ENCODE measurements at regions not wholly inside any gene's neighbourhood (a gene's known extent, or its start where the extent isn't known, plus 50 kb on each side); places are given as distances from the start of the nearest gene placed in this dataset.
A peak's percentile ranks its signal among the peaks of the same experiment; 100 is the strongest.

GRCh38 chr2:12269041-12269972, 447.4 kb upstream of the TRIB2 start:
- no peak for DNase-seq

GRCh38 chr2:12270876-12271588, 445.7 kb upstream of the TRIB2 start:
- DNase-seq, result peak; percentile 54

GRCh38 chr2:12271589-12271984, 445.1 kb upstream of the TRIB2 start:
- DNase-seq, result no peak

GRCh38 chr2:12273111-12273510, 443.6 kb upstream of the TRIB2 start:
- DNase-seq, result no peak

GRCh38 chr2:12274591-12274990, 442.1 kb upstream of the TRIB2 start:
- no peak for DNase-seq

GRCh38 chr2:12277241-12278034, 439.3 kb upstream of the TRIB2 start:
- DNase-seq, result no peak

GRCh38 chr2:12278217-12278750, 438.5 kb upstream of the TRIB2 start:
- DNase-seq, result no peak

GRCh38 chr2:12282780-12283695, 433.7 kb upstream of the TRIB2 start:
- no peak for DNase-seq

- DNase-seq, result no peak
Measured at GRCh38 chr2:12284037-12284436, 432.7 kb upstream of the TRIB2 start.

GRCh38 chr2:12284487-12284886, 432.2 kb upstream of the TRIB2 start:
- DNase-seq, result no peak

GRCh38 chr2:12286347-12286746, 430.4 kb upstream of the TRIB2 start:
- no peak for DNase-seq

- no peak for DNase-seq
Measured at GRCh38 chr2:12287220-12287751, 429.4 kb upstream of the TRIB2 start.

GRCh38 chr2:12288048-12288447, 428.7 kb upstream of the TRIB2 start:
- DNase-seq, result no peak

GRCh38 chr2:12289120-12289802, 427.5 kb upstream of the TRIB2 start:
- DNase-seq, result no peak

GRCh38 chr2:12291303-12291702, 425.4 kb upstream of the TRIB2 start:
- DNase-seq, result no peak

GRCh38 chr2:12293874-12294273, 422.9 kb upstream of the TRIB2 start:
- DNase-seq, result no peak

- no peak for DNase-seq
Measured at GRCh38 chr2:12295856-12296519, 420.7 kb upstream of the TRIB2 start.

GRCh38 chr2:12296915-12297314, 419.8 kb upstream of the TRIB2 start:
- DNase-seq, result no peak

- no peak for DNase-seq
Measured at GRCh38 chr2:12298352-12298751, 418.4 kb upstream of the TRIB2 start.

GRCh38 chr2:12299431-12299830, 417.3 kb upstream of the TRIB2 start:
- no peak for DNase-seq
